GM12873 (cell line): ENCODE measurements at regions not wholly inside any gene's neighbourhood (a gene's known extent, or its start where the extent isn't known, plus 50 kb on each side); places are given as distances from the start of the nearest gene placed in this dataset.

Source experiments
- TF ChIP-seq, protein P1 (sequence below): IDR thresholded peaks from 2 replicates; pipeline ENCODE4 v1.5.1; 2012; ENCODE audit warnings: low read depth, mild to moderate bottlenecking, moderate library complexity, low read length, control low read depth; ENCODE audit not compliant: insufficient read depth; ENCODE audit errors: missing control alignments

DNA sequence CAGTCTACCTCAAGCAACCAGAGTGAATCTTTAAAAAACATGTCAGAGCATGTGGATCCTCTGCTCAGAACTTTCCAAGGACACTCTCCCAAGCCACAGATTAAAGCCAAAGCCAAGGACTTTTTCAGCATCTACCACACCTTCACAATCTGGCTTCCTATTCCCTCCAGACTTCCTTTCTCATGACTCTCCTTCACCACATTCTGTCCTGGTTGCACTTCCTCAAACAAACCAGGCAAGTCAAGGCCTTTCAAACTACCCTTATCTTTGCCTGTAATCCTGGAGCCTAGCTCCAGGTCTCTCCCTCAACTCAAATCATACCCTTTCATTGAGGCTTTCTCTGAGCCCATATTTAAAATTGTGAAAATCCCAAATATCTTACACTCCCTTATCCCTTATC is 191.6 kb upstream of the GALNTL6 start:
- TF ChIP-seq, protein P1, sequence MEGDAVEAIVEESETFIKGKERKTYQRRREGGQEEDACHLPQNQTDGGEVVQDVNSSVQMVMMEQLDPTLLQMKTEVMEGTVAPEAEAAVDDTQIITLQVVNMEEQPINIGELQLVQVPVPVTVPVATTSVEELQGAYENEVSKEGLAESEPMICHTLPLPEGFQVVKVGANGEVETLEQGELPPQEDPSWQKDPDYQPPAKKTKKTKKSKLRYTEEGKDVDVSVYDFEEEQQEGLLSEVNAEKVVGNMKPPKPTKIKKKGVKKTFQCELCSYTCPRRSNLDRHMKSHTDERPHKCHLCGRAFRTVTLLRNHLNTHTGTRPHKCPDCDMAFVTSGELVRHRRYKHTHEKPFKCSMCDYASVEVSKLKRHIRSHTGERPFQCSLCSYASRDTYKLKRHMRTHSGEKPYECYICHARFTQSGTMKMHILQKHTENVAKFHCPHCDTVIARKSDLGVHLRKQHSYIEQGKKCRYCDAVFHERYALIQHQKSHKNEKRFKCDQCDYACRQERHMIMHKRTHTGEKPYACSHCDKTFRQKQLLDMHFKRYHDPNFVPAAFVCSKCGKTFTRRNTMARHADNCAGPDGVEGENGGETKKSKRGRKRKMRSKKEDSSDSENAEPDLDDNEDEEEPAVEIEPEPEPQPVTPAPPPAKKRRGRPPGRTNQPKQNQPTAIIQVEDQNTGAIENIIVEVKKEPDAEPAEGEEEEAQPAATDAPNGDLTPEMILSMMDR, result no peak

DNA sequence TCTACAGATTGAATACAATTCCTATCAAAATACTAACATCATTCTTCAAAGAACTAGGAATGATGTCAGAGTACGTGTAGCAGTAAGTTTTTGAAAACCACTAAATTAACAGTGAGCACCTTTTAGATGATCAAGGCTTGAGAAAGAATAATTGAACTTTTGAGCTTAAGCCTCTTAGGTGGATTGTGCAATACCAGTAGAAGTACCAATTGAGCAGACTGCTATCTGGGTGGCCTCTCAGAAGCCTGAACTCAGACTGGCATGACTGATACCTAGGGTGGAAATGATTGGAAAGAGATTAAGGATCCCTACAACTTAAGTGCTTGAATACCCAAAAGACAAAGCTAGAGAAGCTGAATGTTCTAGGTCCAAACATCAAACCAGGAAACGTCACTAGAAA is 200.3 kb upstream of the GALNTL6 start:
- TF ChIP-seq, protein P1, result no peak

DNA sequence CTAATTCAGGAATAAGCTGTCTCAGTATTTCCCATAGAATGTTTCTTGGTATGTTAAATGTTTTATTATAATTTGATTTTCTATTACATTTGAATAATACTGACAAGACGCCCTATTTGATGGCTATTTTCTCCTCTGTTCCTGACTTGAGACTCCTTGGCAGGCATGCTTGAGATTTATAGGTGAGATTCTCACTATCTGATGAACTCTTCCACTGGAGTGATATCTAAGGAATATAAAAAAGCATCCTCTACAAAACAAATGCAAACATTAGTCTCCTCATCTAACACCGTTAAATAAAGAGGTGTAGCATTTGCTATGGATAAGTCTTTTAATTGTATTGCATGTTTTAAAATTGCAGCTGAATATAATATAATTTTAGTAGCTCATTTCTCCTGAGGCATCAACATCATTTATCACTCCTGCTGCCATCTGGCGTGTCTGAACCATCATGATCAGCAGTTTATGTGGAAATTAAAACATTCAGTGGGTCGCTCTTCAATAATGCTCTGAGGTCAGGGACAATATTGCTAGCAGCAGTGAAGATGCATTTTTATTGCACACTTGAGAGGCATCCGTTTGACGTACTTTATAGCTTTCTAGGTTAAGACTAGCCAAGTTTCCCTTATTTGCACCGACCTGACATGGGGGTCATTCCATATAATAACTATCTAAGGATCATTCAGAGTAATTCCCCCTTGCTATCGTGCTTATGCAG is 210.4 kb upstream of the GALNTL6 start:
- TF ChIP-seq, protein P1, result no peak

DNA sequence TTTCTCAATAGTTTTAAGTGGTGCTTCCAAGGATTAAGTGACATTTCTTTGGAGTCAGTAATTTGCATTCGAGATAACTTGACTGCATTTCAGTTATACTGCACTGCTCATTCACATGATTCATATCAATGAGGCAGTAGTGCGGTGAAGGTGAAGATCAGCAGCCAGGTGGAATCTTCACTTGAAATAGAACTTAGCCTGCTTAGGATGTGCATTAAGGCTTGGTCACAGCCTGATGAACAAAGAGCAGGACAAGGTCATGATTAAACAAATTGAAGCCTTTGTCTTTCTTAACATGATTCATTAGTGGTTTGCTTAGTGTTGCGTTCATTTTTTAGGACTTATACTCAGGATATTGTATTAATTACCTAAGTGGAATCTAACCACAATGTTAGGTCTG is 212.1 kb upstream of the GALNTL6 start:
- TF ChIP-seq, protein P1, result no peak

DNA sequence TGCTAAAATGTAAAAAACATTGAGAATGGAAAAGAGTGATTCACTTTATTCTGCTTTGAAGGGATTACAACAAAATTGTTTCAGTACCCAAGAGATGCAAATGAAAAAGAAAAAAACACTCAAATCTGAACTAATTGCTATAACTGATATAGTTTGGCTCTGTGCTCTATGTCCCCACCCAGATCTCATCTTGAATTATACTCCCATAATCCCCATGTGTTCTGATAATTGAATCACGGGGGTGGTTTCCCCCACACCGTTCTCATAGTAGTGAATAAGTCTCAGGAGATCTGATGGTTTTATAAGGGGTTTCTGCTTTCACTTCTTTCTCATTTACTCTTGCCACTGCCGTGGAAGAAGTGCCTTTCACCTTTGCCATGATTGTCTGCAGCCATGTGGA is 213.6 kb upstream of the GALNTL6 start:
- TF ChIP-seq, protein P1, result no peak

DNA sequence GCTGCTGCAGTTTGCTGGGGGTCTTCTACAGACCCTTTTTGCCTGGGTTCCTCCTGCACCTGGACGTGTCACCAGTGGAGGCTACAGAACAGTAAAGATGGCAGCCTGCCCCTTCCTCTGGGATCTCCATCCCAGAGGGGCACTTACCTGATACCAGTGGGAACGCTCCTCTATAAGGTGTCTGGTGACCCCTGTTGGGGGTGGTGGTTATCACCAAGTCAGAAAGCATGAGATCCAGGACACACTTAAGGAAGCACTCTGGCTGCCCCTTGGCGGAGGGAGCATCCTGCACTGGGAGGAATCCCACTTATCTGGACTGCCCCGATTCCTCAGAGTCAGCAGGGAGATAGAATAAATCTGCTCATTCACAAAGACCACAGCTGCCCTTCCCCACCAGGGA is 218.9 kb upstream of the GALNTL6 start:
- TF ChIP-seq, protein P1, result no peak

DNA sequence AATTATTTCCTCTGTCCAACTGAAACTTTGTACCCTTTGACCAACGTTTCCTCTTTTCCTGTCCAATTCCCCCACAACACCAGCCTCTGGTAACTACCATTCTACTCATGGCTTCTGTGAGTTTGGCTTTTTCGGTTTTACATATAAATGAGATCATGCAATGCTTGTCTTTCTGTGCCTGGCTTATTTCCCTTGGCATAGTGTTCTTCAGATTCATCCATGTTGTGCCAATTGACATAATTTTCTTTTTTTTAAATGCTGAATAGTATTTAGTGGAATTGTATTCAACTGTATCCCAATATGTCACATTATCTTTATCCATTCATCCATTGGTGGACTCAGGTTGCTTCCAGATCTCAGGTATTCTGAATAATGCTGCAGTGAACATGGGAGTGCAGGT is 222.5 kb upstream of the GALNTL6 start:
- TF ChIP-seq, protein P1, result no peak

DNA sequence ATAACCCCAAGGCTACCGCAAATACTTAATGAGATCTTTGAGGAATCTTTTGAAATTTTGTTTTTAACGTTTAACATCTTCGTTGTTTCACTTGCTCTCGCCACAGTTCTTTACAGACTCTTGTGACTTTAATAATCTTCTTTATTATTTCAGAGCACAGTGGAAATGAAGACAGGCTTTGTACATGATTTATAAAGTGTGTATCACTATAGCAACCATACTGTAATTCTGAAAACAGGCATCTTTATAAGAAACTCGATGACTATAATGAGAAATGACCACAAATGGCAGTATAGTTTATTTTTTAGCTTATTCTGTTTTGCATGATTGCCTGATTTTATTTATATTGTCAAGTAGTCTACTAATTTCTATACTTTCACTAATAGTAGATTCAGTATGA is 224.4 kb upstream of the GALNTL6 start:
- TF ChIP-seq, protein P1, result no peak
